GM21737 (cell line): ENCODE measurements at regions not wholly inside any gene's neighbourhood (a gene's known extent, or its start where the extent isn't known, plus 50 kb on each side); places are given as distances from the start of the nearest gene placed in this dataset.

Source experiments
- ATAC-seq: cut with Tn5 transposase; IDR thresholded peaks from one replicate; pipeline ENCODE4 v1.9.1; 2021; ENCODE audit warnings: mild to moderate bottlenecking, moderate library complexity; ENCODE audit not compliant: unreplicated experiment

DNA sequence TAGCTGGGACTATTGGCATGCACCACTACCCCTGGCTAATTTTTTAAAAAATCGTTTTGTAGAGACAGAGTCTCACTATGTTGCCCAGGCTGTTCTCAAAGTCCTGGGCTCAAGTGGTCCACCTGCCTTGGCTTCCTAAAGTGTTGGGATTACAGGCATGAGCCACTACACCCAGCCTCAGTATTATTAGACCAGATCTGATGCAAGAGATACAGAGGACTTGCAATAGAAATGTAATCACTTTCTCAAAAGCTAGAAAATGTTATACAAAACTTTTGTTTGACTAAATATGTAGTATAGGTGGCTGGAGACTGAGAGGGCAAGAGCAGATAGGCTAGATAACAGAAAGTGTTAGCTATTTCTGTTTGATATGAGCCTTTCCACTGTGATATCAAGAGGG, 531.9 kb downstream of the SOX2 start:
- ATAC-seq, result no peak

- ATAC-seq, result no peak
Observed at GRCh38 chr3:182244222-182244971, 532.7 kb downstream of the SOX2 start.

DNA sequence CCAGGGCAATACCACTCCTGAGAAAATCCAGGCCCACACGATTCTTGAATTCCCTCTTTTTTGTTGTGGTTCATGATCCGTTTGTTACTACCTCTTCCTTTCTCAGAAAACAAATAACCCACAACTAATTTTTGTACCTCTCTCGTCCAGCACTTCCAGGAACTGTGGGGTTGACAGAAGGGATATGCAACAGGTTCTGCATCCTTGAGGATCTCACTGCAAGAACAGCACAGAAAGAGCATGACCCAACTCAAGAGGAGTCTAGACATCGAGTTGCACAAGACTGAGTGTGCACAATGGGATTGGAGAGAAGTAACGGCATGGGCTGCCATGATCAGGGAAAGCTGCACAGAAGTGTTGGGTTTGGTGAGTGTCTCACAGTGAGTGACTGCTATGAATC, 533.3 kb downstream of the SOX2 start:
- ATAC-seq, result no peak

DNA sequence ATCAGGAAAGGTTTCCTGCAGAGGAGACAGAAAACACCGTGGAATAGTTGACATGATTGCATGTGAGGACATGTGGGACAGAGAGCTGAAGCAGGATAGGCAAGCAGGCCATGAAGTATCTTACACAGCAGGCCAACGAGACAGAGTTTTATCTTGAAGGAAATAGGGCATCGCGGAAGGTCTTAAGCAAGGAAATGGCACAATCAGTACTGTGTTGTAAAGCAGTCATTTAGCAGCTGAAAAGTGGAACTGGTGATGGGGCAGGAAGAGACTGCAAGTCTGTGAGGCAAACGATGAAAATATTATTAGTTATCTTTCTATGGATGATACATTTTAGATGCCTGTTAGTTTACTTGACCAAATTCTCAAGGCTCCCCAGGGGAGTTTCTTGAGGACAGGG, 535.1 kb downstream of the SOX2 start:
- ATAC-seq, result no peak

GRCh38 chr3:182248349-182248880, 536.7 kb downstream of the SOX2 start:
- no peak for ATAC-seq

- no peak for ATAC-seq
Observed at GRCh38 chr3:182252802-182253201, 540.5 kb upstream of the ATP11B start.

- ATAC-seq, result no peak
Observed at GRCh38 chr3:182255158-182255557, 538.1 kb upstream of the ATP11B start.

GRCh38 chr3:182257361-182257760, 535.9 kb upstream of the ATP11B start:
- ATAC-seq, result no peak

DNA sequence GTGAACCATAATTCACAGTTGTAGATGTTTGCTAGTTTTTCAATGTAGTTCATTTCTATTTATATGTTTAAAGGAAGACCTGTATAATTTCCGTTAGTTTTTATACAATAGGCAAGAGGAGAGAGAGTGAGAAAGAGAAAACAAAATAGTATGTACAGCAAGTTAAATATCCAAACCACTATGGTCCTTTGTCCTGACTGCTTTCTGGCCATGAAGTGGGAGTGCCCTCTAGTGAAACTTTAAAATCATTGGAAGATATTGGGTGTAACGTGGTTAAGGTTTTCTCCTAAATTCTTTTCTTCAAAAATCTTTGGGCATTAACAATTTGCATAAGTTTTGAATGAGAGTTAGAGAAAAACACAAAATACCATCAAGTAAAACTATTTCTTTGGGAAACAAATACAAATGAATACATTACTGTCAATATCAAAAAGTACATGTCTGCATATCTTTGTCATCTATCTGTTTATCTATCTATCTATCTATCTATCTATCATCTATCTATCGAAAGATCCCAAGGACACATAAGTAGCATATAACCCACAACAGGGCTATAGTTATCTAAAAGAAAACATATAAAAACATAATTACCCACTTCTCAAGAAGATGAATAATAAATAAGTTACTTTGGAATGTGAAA, 534.6 kb upstream of the ATP11B start:
- no peak for ATAC-seq

- no peak for ATAC-seq
Observed at GRCh38 chr3:182259579-182259978, 533.7 kb upstream of the ATP11B start.

DNA sequence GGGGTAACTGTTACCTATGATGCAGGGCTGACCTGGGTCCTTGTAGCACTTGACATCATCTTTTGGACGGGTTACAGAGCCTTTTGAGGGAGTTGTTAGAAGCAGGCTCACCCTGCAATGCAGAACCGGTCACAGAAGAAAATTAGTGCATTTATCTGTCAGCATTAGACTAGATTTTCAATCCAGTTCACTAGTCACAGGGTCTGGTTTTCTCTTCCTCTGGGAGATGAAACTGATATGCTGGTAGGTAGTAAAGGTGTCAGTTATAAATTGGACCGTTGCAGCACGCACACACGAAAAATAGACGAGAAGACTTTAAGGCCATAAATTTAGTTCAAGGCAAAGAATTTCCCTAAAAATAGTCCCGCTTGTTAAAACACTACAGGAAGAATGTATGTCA, 532.3 kb upstream of the ATP11B start:
- no peak for ATAC-seq

DNA sequence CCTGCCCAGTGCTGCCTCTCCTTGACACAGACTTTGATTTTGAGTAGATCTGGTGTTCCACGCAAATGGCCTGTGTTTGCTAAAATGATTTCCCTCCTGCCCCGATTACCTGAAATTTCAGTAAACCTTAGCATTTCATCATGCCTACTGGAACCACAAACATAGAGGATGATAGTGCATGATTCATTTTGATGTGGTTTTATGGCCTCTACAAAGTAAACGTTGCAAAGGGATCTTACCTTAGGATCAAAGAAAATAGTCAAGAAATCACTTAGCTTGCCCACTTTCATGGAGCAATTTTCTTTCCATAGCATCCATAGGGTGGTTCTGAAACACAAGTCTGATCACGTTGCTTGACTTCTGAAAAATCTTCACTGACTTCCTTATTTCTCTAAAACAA, 524.6 kb upstream of the ATP11B start:
- ATAC-seq, result no peak

- ATAC-seq, result no peak
Observed at GRCh38 chr3:182276512-182276911, 516.8 kb upstream of the ATP11B start.

DNA sequence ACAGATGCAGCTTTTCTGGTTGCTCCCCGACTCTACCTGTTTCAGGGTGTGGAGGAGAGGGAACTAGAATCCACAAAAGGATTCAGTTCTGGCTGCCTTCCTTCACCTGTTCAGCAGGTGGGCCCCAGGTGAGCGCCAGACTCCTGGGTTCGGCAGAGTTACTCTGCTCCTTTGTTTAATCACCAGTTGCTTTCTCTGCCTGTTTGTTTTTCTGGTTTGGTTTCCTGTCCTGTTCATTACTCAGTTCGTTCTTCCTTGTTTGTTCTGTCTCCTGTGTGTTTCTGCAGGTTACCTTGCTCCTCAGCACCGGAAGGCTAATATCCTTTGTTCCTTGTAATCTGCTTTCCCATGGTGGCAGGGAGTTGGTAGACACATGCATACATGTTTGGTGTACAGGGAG, 508.5 kb upstream of the ATP11B start:
- ATAC-seq, result no peak

DNA sequence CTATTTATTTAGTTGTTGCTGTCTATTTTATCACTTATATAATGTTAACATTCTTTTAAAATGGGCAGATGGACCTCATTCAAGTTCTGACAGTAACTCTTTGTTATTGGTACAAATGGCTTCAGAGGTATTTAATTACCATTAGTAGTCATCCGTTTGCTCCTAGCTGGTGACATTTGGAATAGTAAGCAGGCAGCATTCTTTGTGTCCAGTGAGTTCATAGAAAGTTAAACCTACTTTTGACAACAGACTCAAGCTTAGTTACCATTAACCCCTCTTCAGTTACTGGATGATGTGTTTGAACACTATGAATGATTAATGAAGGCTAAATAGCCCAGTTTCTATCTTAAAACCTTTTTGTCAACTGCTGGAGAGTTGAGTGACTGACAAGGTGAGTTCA, 500.7 kb upstream of the ATP11B start:
- ATAC-seq, result no peak

DNA sequence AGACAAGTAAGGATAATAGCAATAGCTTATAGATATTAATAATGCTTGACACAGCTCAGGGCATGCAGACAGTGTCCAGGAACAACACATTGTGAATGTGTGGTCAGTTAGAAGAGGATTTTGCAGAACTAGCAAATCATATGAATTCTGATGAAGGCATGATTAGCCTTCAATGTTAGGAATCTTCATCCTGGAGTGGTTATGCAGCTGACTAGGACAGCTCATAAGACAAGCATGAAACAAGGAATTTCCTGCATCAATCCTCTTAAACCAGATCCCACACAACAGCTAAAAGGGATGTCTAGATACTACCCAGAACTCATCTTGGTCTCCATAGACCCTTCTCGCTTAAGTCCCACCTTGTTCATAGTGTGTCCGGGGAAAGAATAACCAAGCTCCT, 499.0 kb upstream of the ATP11B start:
- no peak for ATAC-seq

GRCh38 chr3:182294696-182295095, 498.6 kb upstream of the ATP11B start:
- ATAC-seq, result no peak

- ATAC-seq, result no peak
Observed at GRCh38 chr3:182300266-182300665, 493.0 kb upstream of the ATP11B start.

GRCh38 chr3:182303169-182303568, 490.1 kb upstream of the ATP11B start:
- no peak for ATAC-seq

GRCh38 chr3:182305881-182306665, 487.2 kb upstream of the ATP11B start:
- no peak for ATAC-seq

GRCh38 chr3:182308328-182308727, 485.0 kb upstream of the ATP11B start:
- ATAC-seq, result no peak

DNA sequence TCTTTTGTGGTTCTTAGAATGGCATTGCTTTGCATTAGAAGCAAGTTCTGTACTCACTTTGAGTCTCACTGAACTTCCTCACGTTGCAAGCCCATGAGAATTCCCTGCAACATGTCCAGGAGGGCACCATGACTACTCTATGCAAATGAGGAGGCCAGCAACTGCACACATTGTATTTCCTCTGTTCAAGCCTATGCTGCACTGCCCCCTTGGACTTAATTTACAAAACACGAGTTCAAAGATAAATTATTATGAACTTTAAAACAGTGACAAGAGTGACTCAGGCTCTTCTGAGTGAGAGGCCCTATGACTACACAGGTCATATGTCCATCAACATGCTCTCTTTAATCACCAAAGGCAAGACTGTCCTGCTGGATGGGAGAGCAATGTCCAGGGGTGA, 484.2 kb upstream of the ATP11B start:
- no peak for ATAC-seq
